ENCODE measurements at regions not wholly inside any gene's neighbourhood (a gene's known extent, or its start where the extent isn't known, plus 50 kb on each side); places are given as distances from the start of the nearest gene placed in this dataset.
"Not testable (repeated sequence)": the region's sequence is repeated elsewhere in the genome, so short reads cannot be mapped to it uniquely, and the experiment has no call there.

GRCh38 chr11:11220786-11221185, 132.3 kb downstream of the CSNK2A3 start:
- DNase-seq = no peak

- no peak for DNase-seq
These were observed 134.4 kb downstream of the CSNK2A3 start for GRCh38 chr11:11218629-11218986.

GRCh38 chr11:11217929-11218628, 135.0 kb downstream of the CSNK2A3 start:
- DNase-seq = no peak

GRCh38 chr11:11217289-11217928, 135.6 kb downstream of the CSNK2A3 start:
- no peak for DNase-seq

GRCh38 chr11:11215944-11216343, 137.1 kb downstream of the CSNK2A3 start:
- DNase-seq = no peak

GRCh38 chr11:11215058-11215815, 137.8 kb downstream of the CSNK2A3 start:
- no peak for DNase-seq

GRCh38 chr11:11213117-11213516, 139.9 kb downstream of the CSNK2A3 start:
- DNase-seq = no peak

- no peak for DNase-seq
These were observed 141.2 kb downstream of the CSNK2A3 start for GRCh38 chr11:11211888-11212287.

- no peak for DNase-seq
These were observed 141.9 kb downstream of the CSNK2A3 start for GRCh38 chr11:11211186-11211585.

- DNase-seq = no peak
These were observed 142.6 kb downstream of the CSNK2A3 start for GRCh38 chr11:11210446-11210845.

- DNase-seq = no peak
These were observed 143.1 kb downstream of the CSNK2A3 start for GRCh38 chr11:11209967-11210366.

- DNase-seq = no peak
These were observed 144.1 kb downstream of the CSNK2A3 start for GRCh38 chr11:11208994-11209393.

GRCh38 chr11:11207428-11207827, 145.6 kb downstream of the CSNK2A3 start:
- DNase-seq = no peak

- no peak for DNase-seq
These were observed 146.6 kb downstream of the CSNK2A3 start for GRCh38 chr11:11206484-11206883.

- no peak for DNase-seq
These were observed 150.2 kb downstream of the CSNK2A3 start for GRCh38 chr11:11202885-11203284.

GRCh38 chr11:11201302-11201701, 151.7 kb downstream of the CSNK2A3 start:
- not testable (repeated sequence) for DNase-seq

- no peak for DNase-seq
These were observed 160.5 kb downstream of the CSNK2A3 start for GRCh38 chr11:11192541-11192940.

- DNase-seq = no peak
These were observed 163.5 kb downstream of the CSNK2A3 start for GRCh38 chr11:11189506-11189905.

- DNase-seq = no peak
These were observed 166.8 kb downstream of the CSNK2A3 start for GRCh38 chr11:11186249-11186648.

GRCh38 chr11:11182261-11182660, 170.8 kb downstream of the CSNK2A3 start:
- DNase-seq = no peak

- no peak for DNase-seq
These were observed 174.1 kb downstream of the CSNK2A3 start for GRCh38 chr11:11178671-11179638.

- DNase-seq = no peak
These were observed 175.8 kb downstream of the CSNK2A3 start for GRCh38 chr11:11177156-11177808.
